Stomach (tissue), 4 donors: ENCODE measurements at regions not wholly inside any gene's neighbourhood (a gene's known extent, or its start where the extent isn't known, plus 50 kb on each side); places are given as distances from the start of the nearest gene placed in this dataset.

ENCODE experiments used
- POLR2A ChIP-seq, 4 donors: fragments of 450-650 bp; IDR thresholded peaks; one replicate each; pipeline ENCODE4 v1.6.1; 2016; ENCODE audit warnings: antibody characterized with exemption in 4 of 4, control low read depth in 2 of 4, mild to moderate bottlenecking in 1 of 4, moderate library complexity in 1 of 4
- POLR2AphosphoS5 ChIP-seq, 3 donors: sonication (generic); formaldehyde crosslinking; IDR thresholded peaks; one replicate each; pipeline ENCODE4 v1.6.1; 2016; ENCODE audit warnings: antibody characterized with exemption in 3 of 3
- TF ChIP-seq, protein P1 (sequence below), 7 experiments: fragments of 450-650 bp in 4 of 7; fragments of 200-600 bp in 3 of 7; sonication (generic) in 3 of 7; IDR thresholded peaks; one replicate each; pipeline ENCODE4 v1.5.1; 2016 to 2019; ENCODE audit warnings: antibody characterized with exemption in 7 of 7, control low read depth in 2 of 7, mild to moderate bottlenecking in 1 of 7

DNA sequence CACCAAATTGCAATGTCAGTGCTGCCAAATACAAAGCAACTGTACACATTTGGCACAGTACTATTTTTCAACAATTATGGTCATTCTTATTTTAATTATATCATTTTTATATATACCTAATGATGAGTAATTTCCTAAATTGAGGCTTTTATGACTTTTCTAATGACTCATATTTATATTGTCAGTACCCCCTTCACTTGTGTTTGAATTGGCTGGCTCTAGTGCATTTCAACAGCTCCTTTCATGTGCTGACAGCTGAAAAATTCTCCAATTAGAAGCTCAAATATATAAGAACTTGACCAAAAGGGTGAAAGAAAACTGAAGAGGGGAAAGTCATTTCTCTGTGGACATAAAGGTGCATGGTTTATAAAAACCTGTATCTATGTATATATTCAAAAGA, 263.3 kb downstream of the SLITRK1 start:
- TF ChIP-seq, protein P1, sequence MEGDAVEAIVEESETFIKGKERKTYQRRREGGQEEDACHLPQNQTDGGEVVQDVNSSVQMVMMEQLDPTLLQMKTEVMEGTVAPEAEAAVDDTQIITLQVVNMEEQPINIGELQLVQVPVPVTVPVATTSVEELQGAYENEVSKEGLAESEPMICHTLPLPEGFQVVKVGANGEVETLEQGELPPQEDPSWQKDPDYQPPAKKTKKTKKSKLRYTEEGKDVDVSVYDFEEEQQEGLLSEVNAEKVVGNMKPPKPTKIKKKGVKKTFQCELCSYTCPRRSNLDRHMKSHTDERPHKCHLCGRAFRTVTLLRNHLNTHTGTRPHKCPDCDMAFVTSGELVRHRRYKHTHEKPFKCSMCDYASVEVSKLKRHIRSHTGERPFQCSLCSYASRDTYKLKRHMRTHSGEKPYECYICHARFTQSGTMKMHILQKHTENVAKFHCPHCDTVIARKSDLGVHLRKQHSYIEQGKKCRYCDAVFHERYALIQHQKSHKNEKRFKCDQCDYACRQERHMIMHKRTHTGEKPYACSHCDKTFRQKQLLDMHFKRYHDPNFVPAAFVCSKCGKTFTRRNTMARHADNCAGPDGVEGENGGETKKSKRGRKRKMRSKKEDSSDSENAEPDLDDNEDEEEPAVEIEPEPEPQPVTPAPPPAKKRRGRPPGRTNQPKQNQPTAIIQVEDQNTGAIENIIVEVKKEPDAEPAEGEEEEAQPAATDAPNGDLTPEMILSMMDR (IDR thresholded peaks at IDR 0.05), result no peak
- no peak for TF ChIP-seq POLR2AphosphoS5 (IDR thresholded peaks at IDR 0.05)
- no peak for TF ChIP-seq POLR2A (IDR thresholded peaks at IDR 0.05)
